PC-9 (cell line): ENCODE measurements at regions not wholly inside any gene's neighbourhood (a gene's known extent, or its start where the extent isn't known, plus 50 kb on each side); places are given as distances from the start of the nearest gene placed in this dataset.

ENCODE experiments used
- CTCF ChIP-seq: fragments of 200-600 bp; sonication (generic); conservative IDR thresholded peaks from 2 replicates; pipeline ENCODE4 v1.6.1; 2017; ENCODE audit warnings: mixed run types, antibody characterized with exemption, mild to moderate bottlenecking, moderate library complexity
- EZH2 ChIP-seq: fragments of 200-600 bp; sonication (generic); IDR thresholded peaks from 2 replicates; pipeline ENCODE4 v1.8.0; 2017; ENCODE audit warnings: antibody characterized with exemption, low read depth

GRCh38 chr20:17014756-17015366 lies 212.0 kb upstream of the PCSK2 start:
- TF ChIP-seq CTCF, result no peak
- no peak for TF ChIP-seq EZH2
